ENCODE measurements at regions not wholly inside any gene's neighbourhood (a gene's known extent, or its start where the extent isn't known, plus 50 kb on each side); places are given as distances from the start of the nearest gene placed in this dataset.
A peak's percentile ranks its signal among the peaks of the same experiment; 100 is the strongest.

DNA sequence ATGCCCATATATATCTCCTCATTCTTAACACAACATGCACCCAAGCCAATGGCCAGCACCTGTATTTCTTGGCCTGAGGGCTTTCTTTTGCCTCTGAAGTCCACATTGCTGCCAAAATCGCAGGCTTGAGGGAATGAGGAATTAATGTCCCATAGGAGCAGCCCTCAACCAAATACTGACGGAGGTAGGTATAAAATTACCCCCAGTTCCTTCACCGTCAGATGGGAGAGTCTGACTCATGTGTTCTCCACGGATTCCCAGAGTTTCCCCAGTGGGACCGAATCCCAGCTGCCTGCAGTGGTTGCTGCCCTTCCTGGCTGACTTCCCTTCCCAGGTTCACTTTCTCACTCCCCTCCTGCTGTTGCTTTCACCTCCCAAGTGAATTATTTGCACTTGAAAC, 602.2 kb upstream of the NOX3 start:
- DNase-seq (ENCODE audit: low read depth in 2 of 2) = no peak

- no peak for DNase-seq (ENCODE audit: low read depth in 2 of 2)
Observed at GRCh38 chr6:156056085-156056484, 600.4 kb upstream of the NOX3 start.

- no peak for DNase-seq (ENCODE audit: low read depth in 2 of 2)
Observed at GRCh38 chr6:156053626-156054025, 598.0 kb upstream of the NOX3 start.

GRCh38 chr6:156046841-156047449, 591.3 kb upstream of the NOX3 start:
- no peak for DNase-seq (ENCODE audit: low read depth in 2 of 2)

DNA sequence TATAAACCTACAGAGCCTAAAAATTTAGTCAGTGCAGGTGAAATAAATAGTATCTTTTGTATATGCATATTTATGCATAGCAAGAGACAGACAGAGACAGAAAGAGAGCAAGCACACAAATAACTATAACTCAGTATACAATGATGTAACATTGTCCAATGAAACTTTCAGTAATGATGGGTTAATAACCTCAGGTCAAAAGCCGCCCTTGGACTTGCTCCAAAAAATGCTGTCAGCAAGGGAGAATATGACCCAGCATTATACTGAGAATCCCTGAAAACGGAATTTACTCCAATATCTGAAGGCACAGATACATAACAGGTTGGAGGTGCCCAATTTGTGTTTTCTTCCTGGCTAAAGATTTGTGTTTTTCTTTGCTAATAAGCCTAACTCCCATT, 590.6 kb upstream of the NOX3 start:
- no peak for DNase-seq (ENCODE audit: low read depth in 2 of 2)

DNA sequence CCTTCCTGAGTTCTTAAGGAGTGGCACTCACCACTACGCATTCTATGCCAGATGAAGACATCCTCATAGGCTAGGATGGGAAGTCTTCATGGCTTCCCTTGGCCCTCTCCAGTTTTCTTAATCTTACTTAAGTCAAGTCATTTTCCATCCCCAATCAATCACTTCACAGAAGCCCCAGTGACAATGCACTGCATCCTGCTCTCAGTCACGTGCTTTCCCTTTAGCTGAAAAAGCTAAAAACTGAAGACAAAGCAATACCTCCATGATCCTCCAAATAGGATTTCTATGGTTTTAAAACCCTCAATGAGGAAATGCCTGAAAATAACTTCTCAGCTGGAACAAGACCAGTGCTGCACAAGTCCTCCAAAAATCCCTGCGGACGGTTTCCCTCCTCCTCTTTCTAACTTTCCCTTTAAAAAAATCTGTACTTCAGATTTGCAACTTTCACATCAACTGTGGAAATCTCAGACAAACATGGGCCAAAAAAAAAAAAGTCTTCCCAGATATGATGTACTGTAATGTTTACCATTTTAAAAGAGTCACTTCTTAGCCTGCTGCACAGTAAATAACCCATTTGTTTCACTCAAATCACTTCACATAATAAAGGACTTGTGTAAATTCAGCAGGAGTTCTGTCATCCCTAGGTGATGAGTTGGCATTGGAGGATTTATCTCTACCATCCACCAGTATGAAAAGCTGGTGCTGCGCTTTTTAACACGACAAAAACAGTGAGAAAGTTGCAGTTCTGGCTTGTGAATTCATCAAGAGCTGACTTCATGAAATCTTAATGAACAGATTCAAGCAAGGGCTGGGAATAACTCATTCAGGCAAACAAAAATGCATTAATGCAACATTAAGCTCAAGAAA, 590.0 kb upstream of the NOX3 start:
- no peak for DNase-seq (ENCODE audit: low read depth in 2 of 2)

- DNase-seq (ENCODE audit: low read depth in 2 of 2) = no peak
Observed at GRCh38 chr6:156033598-156033997, 578.0 kb upstream of the NOX3 start.

- DNase-seq (ENCODE audit: low read depth in 2 of 2) = no peak
Observed at GRCh38 chr6:156031516-156031915, 575.9 kb upstream of the NOX3 start.

- DNase-seq (ENCODE audit: low read depth in 2 of 2) = no peak
Observed at GRCh38 chr6:156030053-156030452, 574.4 kb upstream of the NOX3 start.

DNA sequence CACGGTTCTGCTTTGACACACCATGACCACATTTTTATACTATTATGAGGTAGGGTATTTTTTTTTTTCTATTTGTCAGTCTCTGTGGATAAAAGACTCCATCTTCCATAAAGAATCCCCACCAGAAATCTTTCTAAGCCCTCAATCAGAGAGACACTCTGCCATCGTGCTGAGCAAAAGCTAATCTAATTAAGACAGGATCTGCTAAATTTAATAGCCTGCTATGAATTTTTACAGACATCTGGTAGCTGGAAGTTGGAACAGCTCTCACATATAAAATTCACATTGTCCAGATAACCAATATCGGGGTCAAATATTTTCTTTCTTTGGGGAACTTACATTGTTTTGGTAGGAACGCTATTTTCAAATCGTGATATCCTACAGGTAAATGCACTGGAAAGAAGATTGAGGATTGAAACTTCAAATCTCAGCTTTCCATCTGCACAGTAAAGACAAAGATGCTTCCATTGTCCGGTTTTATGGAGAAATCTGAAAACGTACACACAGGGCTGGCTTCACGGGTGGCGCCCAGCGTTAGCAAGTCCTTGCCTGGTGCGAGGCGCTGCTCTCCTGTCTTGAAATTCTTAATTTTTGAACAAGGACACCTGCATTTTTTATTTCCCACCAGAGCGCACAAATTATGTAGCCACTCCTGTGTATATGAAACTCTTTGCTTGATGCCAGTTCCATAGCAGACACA, 573.8 kb upstream of the NOX3 start:
- no peak for DNase-seq (ENCODE audit: low read depth in 2 of 2)

- no peak for DNase-seq (ENCODE audit: low read depth in 2 of 2)
Observed at GRCh38 chr6:156028335-156029131, 572.9 kb upstream of the NOX3 start.

DNA sequence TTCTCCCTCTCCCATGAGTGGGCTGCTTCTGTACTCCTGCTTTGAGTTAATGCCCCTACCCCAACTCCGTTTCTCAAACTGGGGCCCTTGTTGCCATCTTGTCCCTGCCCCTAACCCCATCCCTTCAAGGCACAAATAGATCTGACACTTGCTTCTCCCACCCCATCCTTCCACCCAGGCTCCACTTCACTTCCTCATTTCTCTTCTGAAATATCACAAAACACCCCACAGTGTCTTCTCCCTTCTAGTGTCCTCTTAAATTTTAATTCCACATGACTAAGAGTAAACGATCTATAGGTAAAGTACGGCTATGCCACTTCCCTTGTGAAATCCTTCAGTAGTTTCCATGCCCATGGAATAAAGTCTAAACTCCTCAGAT, 571.6 kb upstream of the NOX3 start:
- DNase-seq (ENCODE audit: low read depth in 2 of 2) = no peak

DNA sequence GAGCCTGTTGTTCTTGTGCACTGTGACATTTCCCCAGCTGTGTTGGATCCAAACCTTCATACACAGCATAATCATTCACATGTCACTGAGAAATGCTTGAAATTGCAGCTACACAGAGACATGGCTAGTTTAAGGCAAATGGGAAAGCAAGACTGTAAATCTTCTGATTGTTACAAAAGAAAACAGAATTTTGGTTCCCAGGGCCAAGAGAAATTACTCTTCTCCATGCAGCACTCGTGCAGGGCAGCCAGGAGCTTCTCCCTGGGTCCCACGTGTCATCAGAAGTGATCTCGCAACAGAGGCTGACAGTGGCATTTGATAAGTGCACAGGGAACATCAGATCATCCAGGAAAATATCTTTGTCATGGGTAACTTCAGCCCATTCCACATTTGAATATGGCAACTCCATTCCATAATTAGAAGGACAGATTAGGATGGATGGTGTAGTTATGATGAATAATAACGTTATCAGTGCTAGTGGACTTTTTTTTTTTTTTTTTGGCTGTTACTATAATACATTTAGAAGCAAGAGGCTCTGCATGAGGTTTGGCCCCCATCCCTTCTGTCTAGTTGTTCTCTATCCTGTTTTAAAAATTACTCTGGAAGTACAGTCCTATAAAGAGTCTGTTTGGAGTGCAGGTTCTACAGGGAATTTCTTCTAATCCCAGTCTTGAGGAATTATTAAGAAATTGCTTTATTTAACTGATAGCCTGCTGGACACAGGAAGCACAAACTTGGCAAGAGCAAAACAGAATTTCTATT, 571.0 kb upstream of the NOX3 start:
- no peak for DNase-seq (ENCODE audit: low read depth in 2 of 2)

- DNase-seq (ENCODE audit: low read depth in 2 of 2) = no peak
Observed at GRCh38 chr6:156024339-156024738, 568.7 kb upstream of the NOX3 start.

DNA sequence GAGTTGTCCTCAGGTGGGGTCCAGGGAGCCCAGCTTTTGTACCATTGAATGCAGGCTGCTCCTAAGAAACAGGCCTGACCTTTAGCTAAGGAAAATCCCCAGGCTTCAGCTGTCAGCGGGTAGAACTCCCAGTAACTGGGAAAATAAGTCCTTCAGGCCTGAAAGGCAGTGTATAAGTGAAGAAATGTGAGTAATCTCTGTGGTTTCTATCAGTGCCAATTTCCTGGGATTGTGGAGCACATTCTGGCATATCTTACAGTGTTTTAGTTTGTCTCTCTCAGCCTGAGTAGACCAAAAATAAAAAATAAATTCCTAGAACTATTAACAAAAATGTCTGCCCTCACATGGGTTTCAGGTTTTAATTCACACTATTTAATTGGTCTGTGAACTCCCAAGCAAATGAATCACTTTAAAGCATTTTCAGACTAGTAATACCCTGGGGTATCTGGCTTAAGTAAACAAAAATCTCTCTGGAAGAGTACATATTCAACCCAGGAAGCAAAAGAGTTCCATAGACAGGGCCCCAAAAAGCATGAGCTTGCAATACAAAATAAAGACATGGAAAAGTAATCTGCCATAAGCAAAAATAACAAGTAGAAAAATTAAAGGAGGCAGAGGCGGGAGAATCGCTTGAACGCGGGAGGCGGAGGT, 566.2 kb upstream of the NOX3 start:
- no peak for DNase-seq (ENCODE audit: low read depth in 2 of 2)

- DNase-seq (ENCODE audit: low read depth in 2 of 2) = no peak
Observed at GRCh38 chr6:156017838-156018237, 562.2 kb upstream of the NOX3 start.

DNA sequence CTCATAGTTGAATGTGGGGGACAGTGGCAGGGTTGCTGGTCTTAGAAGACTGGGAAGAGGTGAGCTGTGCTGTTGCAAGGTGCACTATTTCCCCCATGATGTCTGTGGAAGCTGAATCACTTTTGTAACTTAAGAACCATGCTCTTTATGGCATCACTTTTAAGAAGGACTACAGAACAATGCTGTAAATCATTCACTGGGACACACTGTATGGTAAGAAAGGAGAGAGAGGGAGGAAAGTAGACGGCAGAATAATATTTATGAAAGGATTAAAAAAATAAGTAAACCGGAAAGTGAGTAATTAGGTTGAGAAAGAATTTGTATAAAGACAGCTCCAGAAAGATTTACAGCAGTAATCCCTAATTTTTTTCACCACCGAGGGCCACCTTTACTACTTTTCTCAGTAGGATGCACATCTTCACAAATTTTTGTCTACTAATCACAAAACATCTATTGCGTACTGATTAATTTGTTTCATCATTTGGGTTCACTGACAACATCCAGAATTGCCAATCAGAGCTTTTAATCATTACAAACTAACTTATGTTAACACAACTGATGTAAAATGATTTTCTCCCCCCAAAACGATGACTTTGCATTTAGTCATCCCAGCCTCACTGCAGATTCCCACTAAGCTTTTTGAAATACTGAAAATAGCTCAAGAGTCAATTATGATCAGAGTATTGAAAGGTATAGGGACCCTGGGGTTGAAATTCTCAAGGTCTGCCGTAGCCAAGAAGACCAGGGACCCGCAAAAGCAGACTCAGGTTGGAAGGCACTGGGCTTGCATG, 560.7 kb upstream of the NOX3 start:
- DNase-seq (ENCODE audit: low read depth in 2 of 2) = no peak

DNA sequence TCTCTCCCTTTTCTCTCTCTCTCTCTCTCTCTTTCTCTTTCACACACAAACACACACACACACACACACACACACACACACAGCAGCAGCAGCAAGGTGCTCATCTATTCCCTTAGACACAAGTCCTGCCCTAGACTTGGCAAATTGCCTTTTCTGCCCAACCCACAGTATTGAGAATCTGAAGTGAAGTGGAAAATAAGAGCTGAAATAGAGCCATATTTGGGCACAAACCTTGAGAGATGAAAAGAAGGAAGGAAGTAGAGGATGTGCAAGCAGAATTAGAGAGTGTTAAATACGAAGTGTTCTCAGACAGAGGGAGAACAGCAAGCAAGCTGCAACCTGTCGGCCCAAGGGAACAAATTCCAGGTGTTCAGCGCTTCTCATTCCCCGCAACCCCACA, 557.5 kb upstream of the NOX3 start:
- DNase-seq (ENCODE audit: low read depth in 2 of 2) = peak in 1 of 2 donors; percentile 2

GRCh38 chr6:156009656-156010055, 554.0 kb upstream of the NOX3 start:
- no peak for DNase-seq (ENCODE audit: low read depth in 2 of 2)

DNA sequence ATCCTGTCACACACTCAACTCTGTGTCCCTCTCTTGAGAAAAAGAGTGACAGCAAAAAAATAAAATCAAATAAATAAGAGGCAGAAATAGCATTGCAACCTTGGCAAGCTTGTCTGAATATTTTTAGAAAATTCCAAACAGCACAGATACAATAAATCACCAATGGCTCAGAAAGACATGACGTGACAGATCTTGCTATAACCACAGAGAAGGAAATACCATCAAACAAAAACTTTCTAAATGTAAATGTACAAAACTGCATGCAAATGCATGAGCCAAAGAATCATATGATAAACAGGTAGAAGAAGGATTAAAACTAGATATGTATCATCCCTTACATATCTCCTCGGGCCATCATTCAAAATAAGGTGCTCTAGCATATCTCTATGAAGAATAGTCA, 549.2 kb upstream of the NOX3 start:
- DNase-seq (ENCODE audit: low read depth in 2 of 2) = no peak
